ENCODE measurements at regions not wholly inside any gene's neighbourhood (a gene's known extent, or its start where the extent isn't known, plus 50 kb on each side); places are given as distances from the start of the nearest gene placed in this dataset.

GRCh38 chr2:120520454-120520853 lies 174.5 kb downstream of the INHBB start:
- DNase-seq: no peak

DNA sequence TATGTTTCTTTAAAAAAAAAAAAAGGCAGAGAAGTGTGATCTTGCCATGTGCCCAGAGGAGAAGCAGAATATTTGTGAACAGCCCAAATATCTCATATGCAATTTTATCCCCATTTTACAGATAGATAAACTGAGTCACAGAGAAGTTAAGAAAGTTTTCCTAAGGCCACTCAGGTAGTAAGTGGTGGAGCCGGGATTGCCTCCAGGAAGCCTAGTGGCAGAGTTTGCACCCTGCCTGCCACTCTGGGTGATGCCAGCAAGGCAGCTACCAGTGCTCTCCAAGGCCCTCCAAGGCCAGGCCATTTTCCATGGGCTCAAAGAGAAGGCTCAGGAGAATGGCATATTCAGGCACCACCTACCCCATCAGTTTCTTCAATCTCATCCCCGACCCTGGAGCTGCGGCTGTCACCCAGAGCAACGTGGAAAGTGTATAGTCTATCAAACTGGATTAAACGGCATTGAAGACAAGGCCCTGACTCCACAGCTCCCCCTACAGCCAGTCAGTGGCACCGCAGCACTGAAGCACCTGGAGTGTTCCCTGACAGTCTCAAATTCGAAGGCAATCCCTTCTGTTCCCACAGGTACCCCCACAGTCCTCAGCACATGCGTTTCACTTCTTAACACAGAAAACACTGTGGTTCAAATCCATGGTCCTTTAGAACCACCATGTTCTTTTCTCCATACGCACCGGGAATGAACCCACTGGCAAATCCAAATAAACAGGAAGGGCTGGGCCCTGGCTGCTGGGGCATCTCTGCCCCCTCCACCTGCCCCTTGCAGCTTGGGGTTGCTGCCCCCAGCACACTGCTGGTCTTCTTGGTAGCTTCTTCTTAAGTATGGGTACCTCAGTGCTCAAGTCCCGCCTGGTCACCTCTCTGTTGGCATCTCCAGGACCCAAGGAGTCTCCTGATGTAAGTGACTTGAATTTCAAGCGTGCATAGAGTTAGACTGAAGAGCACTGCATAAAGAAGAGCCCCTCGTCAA lies 175.3 kb downstream of the INHBB start:
- DNase-seq: no peak

DNA sequence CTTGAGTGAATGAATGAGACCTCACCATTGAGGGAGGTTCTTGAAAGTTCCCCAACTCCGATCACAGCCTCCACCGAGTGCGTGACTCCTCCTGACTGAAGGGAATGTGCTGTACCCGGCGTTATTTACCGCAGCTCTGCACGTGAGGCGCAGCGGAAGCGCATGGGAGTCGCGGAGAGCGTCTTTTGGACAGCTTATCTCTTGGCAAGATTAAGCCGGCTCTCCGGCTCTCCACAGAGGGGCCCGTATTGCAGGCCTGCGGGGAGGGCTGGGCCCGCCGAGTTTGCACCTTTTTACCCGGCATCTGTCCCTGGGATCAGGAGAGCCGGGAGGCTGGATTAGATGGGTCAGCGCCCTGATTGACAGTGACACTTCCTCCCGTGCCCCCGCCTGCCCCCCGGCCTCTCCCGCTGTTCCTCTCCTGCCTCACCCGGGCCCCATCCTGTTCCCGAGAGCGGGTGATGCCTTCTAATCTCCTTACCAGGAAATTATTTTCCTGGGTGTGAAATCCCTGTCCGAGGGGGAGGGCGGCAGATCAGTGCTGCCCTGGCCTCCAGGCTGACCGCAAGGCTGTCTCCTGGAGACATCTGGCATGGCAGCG lies 176.3 kb downstream of the INHBB start:
- no peak for DNase-seq

DNA sequence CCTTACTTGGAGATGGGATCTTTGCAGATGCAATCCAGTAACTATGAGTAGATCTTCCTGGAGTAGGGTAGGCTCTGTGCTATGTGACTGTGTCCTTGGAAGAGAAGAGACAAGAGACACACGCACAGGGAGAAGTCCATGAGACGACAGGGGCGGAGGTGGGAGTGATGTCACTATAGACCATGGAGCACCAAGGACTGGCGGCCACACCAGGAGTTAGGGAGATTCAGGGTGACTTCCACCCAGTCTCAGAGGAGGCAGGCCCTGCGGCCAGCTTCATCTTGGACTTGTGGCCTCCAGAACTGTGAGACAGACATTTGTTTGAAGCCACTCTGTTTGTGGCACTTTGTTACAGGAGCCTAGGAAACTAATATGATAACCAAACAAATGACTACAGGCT lies 177.8 kb downstream of the INHBB start:
- no peak for DNase-seq

- DNase-seq: no peak
Measured at GRCh38 chr2:120524174-120524573, 178.2 kb downstream of the INHBB start.

DNA sequence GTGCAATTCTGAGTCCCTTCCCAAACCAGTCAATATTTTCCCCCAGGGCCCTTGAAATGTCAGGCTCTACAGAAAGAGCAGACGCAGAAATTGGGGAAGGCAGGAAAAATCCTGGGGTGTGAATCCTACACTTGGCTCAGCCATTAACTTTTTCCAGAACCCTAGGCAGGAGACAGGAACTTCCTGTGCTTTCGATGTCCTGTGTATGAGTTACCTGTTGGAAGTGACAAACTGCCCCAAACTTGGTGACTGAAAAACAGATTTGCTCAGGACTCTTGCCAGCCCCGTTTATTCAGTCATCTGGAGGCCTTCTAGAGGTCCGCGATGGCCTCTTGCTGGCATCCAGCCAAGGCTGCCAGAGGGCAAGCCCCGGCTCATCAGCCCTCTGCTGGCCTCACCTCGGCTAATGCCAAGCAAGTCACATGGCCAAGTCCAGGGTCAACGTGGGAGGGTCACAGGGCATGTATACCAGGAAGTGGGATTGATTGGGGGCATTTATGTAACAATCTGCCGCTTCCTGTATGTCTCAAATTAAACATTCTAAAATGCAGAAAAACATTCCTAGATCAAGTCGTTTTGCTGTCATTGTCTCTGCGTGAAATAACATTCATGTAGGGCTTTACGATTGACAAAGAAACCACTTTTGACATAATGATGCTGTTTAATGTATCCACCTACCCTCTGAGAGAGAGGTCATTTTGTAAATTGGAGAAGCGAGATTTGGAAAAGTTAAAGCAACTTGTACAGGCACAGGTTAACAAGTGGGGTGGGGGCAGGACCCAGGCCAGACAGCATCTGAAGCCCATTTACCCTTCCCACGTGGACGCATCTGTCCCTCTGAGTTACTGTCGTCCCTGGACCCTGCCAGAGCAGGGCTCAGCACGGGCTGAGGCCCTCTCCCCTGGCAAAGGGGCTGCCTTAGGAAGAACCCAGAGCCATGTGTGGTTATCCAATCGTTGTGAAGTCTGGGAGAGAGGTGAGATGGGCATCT lies 179.4 kb downstream of the INHBB start:
- DNase-seq: no peak

GRCh38 chr2:120526047-120526562 lies 180.2 kb downstream of the INHBB start:
- no peak for DNase-seq

DNA sequence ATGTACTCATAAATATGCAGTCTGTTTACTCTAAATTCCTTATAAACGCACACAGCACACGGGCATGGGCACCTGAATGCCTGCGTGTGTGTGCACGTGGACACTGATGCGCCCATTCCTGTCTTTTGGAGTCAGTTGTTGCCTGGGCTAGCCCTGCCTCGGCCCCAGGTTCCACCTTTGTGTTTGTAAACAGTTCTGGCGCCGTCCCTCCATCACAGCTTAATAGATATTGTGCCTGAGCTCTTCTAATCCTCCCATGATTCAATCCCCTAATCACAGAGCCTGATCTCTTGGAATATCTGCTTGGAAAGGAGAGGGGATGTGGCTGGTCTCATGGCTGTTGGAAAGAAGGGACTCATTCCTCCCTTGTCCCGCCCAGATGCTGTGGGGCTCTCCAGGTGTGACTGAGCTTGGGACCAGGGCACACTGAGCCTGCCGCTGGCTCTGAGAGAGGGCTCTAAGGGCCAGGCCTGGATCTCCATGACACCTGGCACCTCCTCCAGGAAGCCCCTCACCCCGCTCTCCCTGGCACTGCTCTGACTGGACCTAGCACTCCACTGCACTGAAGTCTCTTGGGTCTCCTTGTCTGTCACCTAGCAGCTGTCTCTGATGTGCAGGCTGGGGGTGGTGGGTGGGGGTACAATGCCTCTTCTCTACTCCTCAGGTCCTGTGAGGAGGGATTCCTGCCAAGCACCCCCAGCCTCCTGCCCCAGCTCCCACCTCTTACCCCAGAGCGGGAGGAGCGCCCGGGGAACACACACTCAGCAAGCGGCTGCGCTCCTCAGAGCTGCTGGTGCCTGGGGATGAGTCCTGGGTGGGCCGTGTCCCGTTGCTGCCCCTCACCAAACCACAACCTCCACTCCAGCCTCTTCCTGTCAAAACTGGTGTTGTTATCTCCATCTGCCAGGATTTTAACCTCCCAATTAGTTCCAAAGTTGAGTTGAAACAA lies 181.3 kb downstream of the INHBB start:
- no peak for DNase-seq

DNA sequence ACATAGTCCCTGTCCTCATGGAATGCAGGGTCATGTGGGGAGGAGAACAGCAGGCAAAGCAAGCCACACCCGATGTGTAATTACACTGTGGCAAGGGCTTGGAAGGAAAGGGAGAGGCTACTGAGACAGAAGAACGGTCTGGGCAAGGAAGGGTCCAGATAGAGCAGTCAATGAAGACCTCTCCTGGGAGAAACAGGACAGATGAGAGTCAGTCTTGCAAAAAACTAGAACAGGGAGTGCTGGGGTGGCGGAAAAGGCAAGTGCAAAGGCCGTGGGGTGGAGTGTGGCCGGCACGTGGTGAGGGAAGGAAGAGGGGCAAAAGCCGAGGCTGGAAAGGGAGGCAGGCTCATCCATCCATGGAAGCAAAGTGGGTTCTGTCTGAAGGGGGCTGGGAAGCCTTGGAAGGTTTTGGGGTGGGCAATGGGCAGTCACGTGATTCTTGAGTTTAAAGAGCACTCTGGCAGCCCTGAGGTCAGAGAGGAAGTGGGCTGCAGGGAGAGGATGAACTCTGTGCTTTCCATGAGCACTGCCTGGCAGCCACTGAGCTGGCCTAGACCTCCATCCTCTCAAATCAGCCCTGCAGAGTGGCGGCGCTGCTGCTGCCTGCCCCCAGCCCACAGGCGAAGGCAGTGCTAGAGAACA lies 182.2 kb downstream of the INHBB start:
- DNase-seq: no peak

DNA sequence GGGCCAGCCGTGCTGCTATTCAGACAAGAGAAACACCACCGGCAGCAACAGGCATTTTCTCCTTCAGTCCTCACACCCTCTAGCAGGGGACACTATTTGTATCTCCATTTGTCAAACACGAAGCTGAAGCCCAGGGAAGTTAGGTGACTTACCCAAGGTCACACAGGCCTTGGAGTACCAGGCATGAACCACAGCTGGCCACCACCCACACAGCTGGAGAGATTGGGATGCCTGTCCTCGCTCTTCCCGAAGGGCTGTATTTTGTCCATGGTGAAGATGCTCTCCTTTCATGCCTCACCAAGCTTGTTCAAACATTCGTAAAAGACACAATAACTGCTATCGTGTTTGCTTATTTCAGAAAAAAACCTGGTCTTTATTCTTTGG lies 182.7 kb downstream of the INHBB start:
- no peak for DNase-seq

DNA sequence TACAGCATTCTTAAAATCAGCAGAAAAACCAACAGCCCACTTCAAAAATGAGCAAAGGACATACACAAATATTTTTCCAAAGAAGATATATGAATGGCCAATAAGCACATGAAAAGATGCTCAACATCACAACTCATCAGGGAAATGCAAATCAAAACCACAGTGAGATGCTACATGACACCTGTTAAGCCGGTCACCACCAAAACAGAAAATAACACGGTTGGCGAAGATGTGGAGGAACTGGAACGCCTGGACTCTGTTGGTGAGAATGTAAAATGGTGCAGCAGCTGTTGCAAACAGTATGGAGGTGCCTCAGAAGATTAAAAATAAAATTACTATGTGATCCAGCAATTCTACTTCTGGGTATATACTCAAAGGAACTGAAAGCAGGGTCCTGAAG lies 184.8 kb downstream of the INHBB start:
- DNase-seq: no peak

DNA sequence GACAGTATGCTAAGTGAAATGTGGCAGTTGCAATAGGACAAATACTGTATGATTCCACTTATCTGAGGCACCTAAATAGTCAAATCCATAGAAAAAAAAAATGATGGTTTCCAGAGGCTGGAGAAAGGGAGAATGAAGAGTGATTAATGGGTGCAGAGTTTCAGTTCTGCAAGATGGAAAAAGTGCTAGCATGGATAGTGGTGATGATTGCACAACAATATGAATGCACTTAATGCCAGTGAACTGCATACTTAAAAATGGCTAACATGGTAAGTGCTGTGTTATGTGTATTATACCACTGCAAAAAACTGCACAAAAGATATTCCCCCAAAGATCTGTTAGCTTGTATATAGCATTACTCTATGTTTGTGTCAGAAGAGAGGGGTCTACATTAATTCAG lies 185.4 kb downstream of the INHBB start:
- no peak for DNase-seq

DNA sequence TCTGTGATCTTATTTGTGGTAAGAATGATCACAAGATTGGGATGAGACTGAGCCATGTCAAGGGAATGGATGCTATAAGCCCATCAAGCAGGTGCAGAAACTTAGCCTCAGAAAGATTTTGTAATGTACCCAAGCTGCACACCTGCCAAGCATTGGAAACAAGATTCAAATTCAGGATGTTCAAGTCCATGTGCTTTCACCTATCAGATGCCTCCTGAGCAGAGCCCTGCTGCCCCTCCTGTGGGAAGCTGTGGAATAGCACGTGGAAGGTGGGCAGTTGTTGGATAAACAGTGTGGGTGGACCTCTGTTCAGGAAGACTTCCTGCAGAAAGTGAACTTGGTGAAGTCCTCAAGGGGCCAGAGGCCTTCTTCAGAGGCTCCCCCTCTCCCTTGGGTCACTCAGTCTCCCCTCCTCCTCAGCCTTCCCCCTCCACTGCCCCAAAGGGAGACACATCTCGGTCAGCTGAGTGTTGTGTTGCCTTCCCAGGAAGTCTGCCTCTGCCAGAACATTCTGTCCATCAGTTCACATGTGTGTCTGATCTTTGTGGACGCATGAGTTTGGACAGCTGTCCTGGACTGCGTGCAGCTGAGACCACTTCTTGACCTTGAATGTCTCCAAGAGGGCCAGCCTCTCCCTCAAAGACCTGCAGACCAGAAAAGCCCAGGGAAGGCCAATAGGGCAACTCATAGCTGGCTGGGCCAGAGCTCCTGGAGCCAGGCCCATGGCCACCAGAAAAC lies 186.1 kb downstream of the INHBB start:
- DNase-seq: no peak

- DNase-seq: no peak
Measured at GRCh38 chr2:120533625-120534024, 187.7 kb downstream of the INHBB start.

DNA sequence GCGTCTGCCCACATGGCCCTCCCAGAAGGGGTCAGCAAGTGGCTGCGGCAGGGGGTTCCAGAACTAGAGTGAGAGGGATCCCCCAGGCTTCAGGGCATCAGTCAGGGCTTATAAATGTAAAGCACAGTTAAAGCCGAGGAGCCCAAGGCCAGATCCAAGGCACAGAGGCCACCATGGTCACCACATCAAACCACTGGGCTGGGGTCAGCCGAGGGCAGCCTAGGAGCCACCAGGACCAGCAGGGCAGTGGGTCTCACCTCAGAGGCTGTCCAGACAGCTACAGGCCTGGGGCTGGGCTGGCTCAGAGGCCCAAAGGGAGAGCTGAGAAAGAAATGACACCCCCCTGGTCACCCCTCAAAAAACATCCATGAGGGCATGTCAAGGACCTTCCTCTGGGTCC lies 188.5 kb downstream of the INHBB start:
- DNase-seq: no peak

DNA sequence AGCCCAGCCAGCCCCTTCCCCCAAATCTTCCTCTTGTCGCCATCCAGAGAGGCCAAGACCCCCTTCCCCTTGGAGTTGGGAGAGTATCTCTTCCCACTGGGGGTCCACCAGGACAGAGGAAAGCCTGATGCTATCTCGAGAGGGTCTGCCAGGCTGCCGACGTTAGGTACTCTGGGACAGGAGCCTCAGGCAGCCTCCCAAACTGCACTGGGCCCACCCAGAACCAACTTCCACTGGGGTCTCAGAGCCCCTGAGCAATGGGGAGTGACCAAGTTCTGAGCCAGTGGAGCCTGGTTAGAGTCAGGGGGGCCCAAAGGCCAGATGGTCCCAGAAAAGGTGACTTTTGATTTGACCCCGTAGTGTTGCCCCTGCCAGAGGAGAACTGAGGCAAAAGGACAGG lies 189.1 kb downstream of the INHBB start:
- DNase-seq: no peak

DNA sequence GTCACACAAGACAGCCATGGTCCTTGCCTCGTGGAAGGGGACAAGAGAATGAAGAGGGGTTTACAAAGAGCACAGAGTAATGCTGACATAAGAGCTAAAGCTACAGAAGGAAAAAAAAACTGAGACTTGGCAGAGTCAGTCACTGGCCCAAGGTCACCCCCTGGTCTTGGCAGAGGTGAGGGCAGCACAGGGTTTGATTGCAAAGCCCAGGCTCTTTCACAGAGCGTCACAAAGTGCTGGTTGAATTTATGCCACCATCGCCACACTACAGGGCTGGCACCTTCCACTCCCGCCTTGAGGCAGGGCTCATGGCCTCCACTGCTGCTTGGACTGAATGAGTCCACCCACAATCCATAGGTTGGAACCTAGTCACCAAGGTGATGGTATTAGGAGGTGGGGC lies 190.2 kb downstream of the INHBB start:
- DNase-seq: no peak

- no peak for DNase-seq
Measured at GRCh38 chr2:120538691-120539423, 192.9 kb downstream of the INHBB start.

- DNase-seq: no peak
Measured at GRCh38 chr2:120539424-120539936, 193.5 kb downstream of the INHBB start.

All from central memory CD4-positive, alpha-beta T cell (primary cell).